Urinary bladder (tissue), 3 donors: ENCODE measurements at regions not wholly inside any gene's neighbourhood (a gene's known extent, or its start where the extent isn't known, plus 50 kb on each side); places are given as distances from the start of the nearest gene placed in this dataset.
"Not testable (repeated sequence)": the region's sequence is repeated elsewhere in the genome, so short reads cannot be mapped to it uniquely, and the experiment has no call there.

Experiments used
- DNase-seq: peaks from one replicate; pipeline ENCODE4 v3.0.0-alpha.2; 2015; ENCODE audit errors: extremely low spot score
- H3K27ac ChIP-seq: one replicate; pipeline ENCODE4 v1.5.1; 2013; ENCODE audit warnings: low read depth, mild to moderate bottlenecking, moderate library complexity
- H3K36me3 ChIP-seq: one replicate; pipeline ENCODE4 v1.6.1; 2013; ENCODE audit warnings: mild to moderate bottlenecking, moderate library complexity; ENCODE audit not compliant: insufficient read depth
- H3K4me1 ChIP-seq: one replicate; pipeline ENCODE4 v1.6.1; 2013; ENCODE audit warnings: mild to moderate bottlenecking, moderate library complexity; ENCODE audit not compliant: insufficient read depth
- H3K4me3 ChIP-seq: one replicate; pipeline ENCODE4 v1.5.1; 2013; ENCODE audit warnings: low read depth, low read length
- WGBS: extraction: QIAGEN DNeasy Blood & Tissue Kit; methylation state at CpG from one replicate; pipeline ENCODE4 v1.1.7; 2013; 5-methylcytosine and 5-hydroxymethylcytosine counted together
- donor health status: healthy with polysubstance abuse.
- donor health status: healthy.

DNA sequence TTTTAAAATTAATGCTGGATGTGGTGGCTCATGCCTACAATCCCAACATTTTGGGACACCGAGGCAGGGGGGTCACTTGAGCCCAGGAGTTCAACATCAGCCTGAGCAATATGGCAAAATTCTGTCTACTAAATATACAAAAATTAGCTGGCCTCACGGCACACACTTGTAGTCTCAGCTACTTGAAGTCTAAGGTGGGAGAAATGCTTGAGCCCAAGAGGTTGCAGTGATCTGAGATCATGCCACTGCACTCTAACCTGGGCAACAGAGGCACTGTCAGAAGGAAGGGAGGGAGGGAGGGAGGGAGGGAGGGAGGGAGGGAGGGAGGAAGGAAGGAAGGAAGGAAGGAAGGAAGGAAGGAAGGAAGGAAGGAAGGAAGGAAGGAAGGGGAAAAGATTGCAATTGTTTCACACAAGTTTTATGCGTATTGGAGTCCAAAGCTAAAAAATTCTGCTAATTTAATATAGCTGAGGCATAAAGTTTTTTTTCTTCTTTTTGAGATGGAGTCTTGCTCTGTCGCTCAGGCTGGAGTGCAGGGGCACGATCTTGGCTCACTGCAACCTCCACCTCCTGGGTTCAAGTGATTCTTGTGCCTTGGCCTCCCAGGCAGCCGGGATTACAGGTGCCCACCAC, 328.8 kb downstream of the KLF12 start:
- not testable (repeated sequence) for H3K36me3 ChIP-seq, DNase-seq, H3K27ac ChIP-seq, H3K4me1 ChIP-seq, H3K4me3 ChIP-seq
- WGBS, result 96% methylated on average over 6 of the region's 6 CpGs

DNA sequence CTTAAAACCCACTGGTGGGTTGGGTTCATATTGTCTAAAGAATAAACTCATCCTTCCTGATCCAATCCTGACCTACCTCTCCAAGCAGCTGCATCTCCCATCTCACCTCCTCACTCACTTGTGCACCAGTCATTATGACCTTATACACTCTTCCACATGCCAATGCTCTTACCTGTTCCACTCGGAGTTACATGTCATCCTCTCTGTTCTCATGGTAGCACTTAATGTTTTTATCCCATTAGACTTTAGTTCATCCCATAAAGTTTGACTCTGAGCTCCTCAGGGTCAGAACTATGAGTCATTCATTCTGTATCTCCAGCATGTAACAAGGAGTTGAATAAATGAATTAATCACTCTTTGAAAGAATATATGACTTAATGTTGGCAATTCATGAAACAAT, 330.2 kb downstream of the KLF12 start:
- Histone ChIP-seq H3K27ac (no peak overlapping the region), H3K4me3 (no peak overlapping the region), H3K4me1 (no peaks in the 10 kb centered on the region), H3K36me3 (no peaks in the 10 kb centered on the region)
- 61% methylated on average over 1 of the region's 1 CpG for WGBS
- no peak for DNase-seq

DNA sequence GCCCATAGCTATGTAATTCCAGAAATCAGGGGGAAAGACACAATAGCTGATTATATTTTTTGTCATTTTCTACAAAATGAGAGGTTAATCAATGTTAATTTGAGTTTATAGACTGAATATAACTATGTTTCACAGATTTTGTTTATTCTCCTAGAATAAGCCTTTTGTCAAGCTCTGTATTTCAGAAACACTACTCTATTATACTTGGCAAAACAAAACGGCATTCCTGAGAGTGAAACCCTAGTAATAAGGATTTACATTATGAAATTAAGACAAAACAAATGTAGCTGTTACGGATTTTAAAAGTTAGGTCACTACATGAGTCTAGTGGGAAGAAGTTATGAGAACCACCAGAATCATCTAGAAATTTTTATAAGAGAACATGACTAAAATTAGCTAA, 334.2 kb downstream of the KLF12 start:
- Histone ChIP-seq H3K36me3 (no peaks in the 10 kb centered on the region), H3K4me1 (no peaks in the 10 kb centered on the region), H3K27ac (no peak overlapping the region), H3K4me3 (no peak overlapping the region)
- 80% methylated on average over 2 of the region's 2 CpGs for WGBS
- no peak for DNase-seq

DNA sequence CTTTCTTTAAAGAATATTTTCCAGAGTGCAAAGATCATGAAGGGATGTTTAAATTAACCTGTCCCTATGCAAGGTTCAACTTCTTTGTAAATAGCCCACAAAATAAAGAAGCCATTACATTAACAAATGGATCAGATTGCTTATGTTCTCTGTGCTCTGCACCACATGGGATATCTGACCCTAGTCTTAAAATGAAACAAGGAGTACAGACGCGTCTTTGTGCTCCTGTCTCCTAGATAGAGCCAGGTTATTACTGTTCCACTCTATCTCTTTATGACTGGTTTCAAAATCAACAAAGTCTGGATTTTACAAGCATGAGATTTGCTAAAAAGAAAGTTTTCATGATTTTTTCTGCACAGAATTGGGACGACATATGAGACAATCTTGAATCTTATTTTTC, 339.4 kb downstream of the KLF12 start:
- H3K4me3 ChIP-seq, result no peak overlapping the region
- H3K36me3 ChIP-seq, result no peaks in the 10 kb centered on the region
- WGBS, result 66% methylated on average over 3 of the region's 3 CpGs

DNA sequence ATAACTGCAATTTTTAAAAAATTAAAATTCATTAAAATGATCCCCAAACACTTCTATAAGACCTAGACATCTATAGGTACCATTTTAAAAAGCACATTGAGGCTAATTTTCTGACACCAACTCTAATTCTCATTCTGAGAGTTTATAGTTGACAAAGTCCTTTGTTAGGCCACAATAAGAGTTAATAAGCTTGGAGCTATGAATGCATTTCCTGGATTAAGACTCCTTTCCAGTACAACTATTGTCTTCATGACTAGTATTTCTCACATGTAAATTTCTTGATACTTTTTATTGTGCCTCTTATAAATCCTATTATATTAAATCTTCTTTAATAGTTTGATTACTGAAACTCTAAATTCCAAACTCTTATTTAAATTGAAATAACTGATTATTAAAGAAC, 340.8 kb downstream of the KLF12 start:
- H3K27ac ChIP-seq, result no peak overlapping the region
- no peak for DNase-seq
- no peaks in the 10 kb centered on the region for H3K36me3 ChIP-seq
- no peak overlapping the region for H3K4me3 ChIP-seq
- no peaks in the 10 kb centered on the region for H3K4me1 ChIP-seq

More for the DNA sequence above, 339.4 kb downstream of the KLF12 start:
- Histone ChIP-seq H3K4me1 (no peaks in the 10 kb centered on the region), H3K27ac (peak overlapping the region; percentile 23)
- no peak for DNase-seq

DNA sequence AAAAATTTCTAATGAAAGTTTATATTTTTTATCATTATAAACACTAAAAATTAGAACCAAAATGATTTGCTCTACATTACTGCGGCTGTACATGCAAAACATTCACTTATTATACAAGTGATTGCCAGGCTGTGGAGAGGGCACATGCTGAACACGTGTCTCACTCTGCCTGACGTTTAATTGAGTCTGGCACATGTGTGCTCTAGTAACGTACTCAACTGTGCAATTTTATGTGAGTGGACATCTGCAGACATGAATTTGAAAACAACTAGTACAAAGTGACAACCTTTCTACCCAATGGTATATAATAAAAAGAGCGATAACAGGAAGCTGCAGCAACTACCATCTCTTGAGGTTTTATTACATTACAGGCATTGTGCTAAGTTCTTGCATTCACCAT, 341.4 kb downstream of the KLF12 start:
- no peak overlapping the region for H3K27ac ChIP-seq
- H3K4me1 ChIP-seq, result no peaks in the 10 kb centered on the region
- DNase-seq, result no peak
- no peaks in the 10 kb centered on the region for H3K36me3 ChIP-seq
- 87% methylated on average over 5 of the region's 5 CpGs for WGBS
- no peak overlapping the region for H3K4me3 ChIP-seq

DNA sequence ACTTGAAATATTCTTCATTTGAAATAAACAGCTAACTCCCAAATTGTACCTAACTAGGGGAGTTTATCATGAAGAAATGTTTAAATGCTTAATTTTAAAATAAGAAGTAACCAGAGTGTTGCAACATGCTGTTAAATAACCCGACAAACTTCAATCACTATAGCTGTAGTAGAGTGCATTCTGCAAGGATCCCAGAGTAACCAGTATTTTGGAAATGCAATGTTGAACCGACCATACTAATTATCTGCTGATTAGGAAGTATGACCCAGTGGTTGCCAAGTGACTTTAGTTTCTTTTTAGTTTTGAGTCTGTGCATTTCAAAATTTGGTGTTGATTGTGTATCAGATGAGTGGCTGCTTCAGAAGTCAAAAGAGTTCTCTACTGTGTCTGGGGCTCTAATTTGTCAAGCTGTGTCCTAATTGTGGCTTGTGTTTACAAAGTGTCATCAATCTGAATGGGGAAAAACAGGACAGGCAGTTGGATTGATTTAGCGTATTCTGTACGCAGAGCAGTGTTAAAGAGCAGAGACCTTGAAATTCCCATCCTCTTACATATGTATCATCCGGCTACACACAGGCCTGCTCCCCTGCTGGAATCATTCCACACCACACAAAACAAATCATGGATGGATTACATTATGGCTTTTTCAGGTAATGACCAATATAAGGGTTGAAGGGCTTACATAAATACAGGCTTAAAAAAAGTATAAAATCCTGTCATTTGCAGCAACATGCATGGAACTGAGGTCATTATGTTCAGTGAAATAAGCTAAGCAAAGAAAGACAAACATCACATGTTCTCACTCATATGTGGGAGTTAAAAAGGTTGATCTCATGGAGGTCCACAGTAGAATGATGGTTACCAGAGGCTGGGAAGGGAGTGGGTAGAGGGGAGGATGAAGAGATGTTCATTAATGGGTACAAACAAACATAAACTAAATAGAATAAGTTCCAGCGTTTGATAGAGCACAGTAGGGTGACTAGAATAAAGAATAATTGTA, 351.5 kb downstream of the KLF12 start:
- 74% methylated on average over 6 of the region's 6 CpGs for WGBS
- no peaks in the 10 kb centered on the region for H3K4me1 ChIP-seq
- no peak for DNase-seq
- H3K4me3 ChIP-seq, result no peak overlapping the region
- no peaks in the 10 kb centered on the region for H3K36me3 ChIP-seq
- H3K27ac ChIP-seq, result no peak overlapping the region

DNA sequence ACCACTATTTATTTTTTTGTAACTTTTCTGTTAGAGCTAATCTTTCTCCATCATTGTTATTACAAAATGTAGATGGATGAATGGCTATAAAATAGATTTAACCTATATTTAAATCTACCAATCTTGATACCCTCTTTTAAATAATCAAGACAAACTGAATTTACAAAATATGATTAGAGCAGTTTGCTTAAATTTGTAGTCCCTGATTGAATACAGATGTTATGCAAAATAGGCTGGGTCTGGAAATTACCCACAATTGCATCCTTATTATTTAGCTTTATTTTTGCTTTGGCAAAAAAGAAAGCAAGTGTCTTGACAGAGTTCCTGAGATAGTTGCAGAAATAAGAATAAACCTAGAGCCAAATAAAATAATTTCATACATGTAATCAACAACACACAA, 352.8 kb downstream of the KLF12 start:
- no peaks in the 10 kb centered on the region for H3K4me1 ChIP-seq
- no peak overlapping the region for H3K4me3 ChIP-seq
- H3K36me3 ChIP-seq, result no peaks in the 10 kb centered on the region
- DNase-seq, result no peak
- H3K27ac ChIP-seq, result no peak overlapping the region

DNA sequence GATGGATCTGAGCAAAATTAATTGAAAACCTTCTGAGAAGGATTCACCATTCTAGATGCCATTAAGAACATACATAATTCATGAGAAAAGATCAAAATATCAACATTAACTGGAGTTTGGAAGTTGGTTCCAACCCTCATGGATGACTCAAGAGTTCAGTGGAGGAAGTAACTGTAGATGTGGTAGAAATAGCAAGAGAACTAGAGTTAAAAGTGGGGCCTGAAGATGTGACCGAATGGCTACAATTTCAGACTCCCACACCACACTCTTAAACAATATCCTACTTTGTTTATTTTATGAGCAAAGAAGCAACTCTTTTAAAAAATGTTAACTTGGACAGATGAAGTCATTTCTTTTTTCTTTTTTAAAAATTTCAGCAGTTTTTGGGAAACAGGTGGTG, 354.3 kb downstream of the KLF12 start:
- Histone ChIP-seq H3K4me3 (no peak overlapping the region), H3K27ac (no peak overlapping the region), H3K4me1 (no peaks in the 10 kb centered on the region), H3K36me3 (no peaks in the 10 kb centered on the region)
- 92% methylated on average over 1 of the region's 1 CpG for WGBS
- no peak for DNase-seq

DNA sequence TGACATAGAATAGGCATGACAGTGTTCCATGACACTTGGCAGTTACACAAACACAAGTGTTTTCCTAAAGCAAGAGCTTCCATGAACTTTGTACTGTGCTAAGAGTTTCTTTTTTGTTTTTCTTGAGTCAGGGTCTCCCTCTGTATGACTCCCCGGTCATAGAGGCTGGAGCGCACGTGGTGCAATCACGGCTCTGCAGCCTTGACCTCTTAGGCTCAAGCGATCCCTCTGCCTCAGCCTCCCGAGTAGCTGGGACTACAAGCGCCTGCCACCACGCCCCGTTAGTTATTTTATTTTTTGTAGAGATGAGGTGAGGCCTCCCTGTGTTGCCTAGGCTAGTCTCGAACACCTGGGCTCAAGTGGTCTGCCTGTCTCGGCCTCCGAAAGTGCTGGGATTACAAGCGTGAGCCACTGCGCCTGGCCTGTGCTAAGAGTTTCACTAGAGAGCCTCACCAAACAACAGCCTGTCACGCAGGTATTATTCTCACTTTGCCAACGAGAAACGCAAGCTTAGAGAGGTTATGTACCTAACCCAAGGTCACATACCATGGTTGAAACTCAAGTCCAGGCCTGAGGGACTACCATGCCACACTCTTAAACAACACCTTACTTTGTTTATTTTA, 355.9 kb downstream of the KLF12 start:
- Histone ChIP-seq H3K4me3 (no peak overlapping the region), H3K36me3 (no peaks in the 10 kb centered on the region), H3K27ac (no peak overlapping the region), H3K4me1 (no peaks in the 10 kb centered on the region)
- WGBS, result 89% methylated on average over 17 of the region's 17 CpGs
- no peak for DNase-seq

DNA sequence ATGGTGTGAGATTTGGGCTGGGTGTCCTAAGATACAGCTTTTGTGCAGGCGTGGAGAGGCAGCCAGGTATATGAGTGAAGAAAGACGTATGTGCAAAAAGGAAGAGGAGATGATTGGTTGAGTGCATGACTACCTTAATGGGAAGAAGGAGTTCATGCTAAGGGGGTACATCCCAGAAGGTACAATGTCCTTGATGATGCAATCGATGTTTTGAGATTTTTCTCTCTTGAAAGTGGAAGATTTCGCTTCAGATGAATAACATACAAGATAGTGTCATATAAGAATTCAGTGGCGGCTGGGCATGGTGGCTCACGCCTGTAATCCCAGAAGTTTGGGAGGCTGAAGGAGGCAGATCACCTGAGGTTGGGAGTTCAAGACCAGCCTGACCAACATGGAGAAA, 357.1 kb downstream of the KLF12 start:
- Histone ChIP-seq H3K27ac (no peak overlapping the region), H3K36me3 (no peaks in the 10 kb centered on the region), H3K4me1 (no peaks in the 10 kb centered on the region), H3K4me3 (no peak overlapping the region)
- DNase-seq, result no peak
- 98% methylated on average over 6 of the region's 6 CpGs for WGBS

DNA sequence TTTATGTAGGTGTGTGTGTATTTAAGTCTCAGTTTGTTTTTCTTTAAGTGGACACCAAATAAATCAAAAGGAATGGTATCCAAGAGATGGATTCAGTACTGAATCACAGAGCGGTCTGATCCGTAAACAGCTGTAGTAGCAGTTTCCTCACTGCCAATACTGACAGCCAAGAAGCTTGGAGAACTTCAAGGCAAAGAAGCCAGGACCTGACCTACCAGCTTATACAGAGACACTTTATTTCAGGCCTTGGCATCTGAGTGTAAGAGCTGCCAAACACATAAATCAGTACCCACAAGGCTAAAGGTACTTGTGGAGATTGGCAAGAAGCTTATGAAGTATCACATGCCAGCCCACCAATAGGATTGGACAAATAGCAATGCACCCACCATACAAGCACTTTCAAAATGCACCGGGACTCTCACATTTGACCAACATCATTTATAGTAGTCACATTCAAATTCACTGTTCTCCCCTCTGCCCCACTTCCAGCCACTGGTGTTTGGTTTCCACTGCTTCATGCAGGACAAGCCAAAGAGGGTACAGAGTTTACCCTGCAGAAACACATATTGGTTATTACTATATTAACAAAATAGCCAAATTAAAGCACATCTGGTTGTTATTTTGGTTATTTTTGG, 357.9 kb downstream of the KLF12 start:
- 54% methylated on average over 3 of the region's 3 CpGs for WGBS
- H3K27ac ChIP-seq, result no peak overlapping the region

DNA sequence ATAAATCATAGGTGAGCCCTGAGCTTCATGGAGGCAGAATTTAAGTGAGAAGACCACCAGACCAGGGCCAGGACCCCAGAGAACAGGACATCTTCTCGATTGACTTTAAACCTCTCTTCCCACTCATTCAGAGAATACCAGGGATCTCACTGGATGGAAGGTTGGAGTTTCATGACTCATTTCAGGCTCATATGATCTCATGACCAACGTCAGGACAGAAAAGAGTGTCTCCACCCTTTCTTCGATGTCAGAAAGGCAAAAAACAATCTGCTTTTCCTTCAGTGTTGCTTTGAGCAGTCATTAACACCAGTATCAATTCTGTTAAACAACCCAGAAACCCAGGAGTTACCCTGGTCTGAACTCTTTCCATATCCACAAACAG, 361.0 kb downstream of the KLF12 start:
- 84% methylated on average over 3 of the region's 3 CpGs for WGBS
- H3K27ac ChIP-seq, result no peak overlapping the region
- H3K4me3 ChIP-seq, result no peak overlapping the region
- DNase-seq, result no peak
- H3K4me1 ChIP-seq, result no peaks in the 10 kb centered on the region
- H3K36me3 ChIP-seq, result no peaks in the 10 kb centered on the region

More for the DNA sequence above, 357.9 kb downstream of the KLF12 start:
- H3K4me1 ChIP-seq, result no peaks in the 10 kb centered on the region
- no peak for DNase-seq
- H3K4me3 ChIP-seq, result no peak overlapping the region
- H3K36me3 ChIP-seq, result no peaks in the 10 kb centered on the region
